ENCODE measurements at regions not wholly inside any gene's neighbourhood (a gene's known extent, or its start where the extent isn't known, plus 50 kb on each side); places are given as distances from the start of the nearest gene placed in this dataset.

DNA sequence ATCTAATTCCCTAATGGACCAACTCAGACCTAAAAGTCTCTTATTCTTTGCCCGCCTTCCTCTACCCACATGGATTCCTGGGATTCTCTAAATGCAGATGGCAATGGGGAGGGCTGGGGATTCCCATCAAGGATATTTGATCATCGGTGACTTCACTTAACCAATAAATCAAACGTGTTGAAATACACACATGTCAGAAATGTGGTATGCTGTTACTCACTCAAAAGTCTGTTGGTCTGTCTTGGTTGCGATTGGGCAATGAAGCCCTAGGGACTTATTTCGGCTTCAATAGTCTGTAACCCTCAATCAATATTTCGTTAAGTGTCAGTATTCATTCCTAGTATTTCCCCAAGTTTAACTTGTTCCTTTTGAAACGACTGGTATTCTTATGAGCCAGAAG lies 117.2 kb upstream of the DIO3 start:
- Histone ChIP-seq H3K27ac (no peak overlapping the region), H3K4me1 (no peaks in the 10 kb centered on the region), H3K4me3 (no peak overlapping the region), H3K9me3 (no peaks in the 10 kb centered on the region), H3K27me3 (peaks cover 4% of the 10 kb centered on the region), H3K36me3 (no peaks in the 10 kb centered on the region)
- ATAC-seq: no peak
- intact Hi-C loops (cut with DNase I): no loop called here
- TF ChIP-seq CTCF (IDR thresholded peaks at IDR 0.05): no peak
- DNase-seq: no peak

GRCh38 chr14:101445278-101445677 lies 116.0 kb upstream of the DIO3 start:
- ATAC-seq (no peak), DNase-seq (no peak)
- no peak overlapping the region for H3K4me3 ChIP-seq
- intact Hi-C loops (cut with DNase I): no loop called here
- H3K27me3 ChIP-seq: peaks cover 4% of the 10 kb centered on the region
- TF ChIP-seq CTCF (IDR thresholded peaks at IDR 0.05): no peak
- no peaks in the 10 kb centered on the region for H3K36me3 ChIP-seq
- no peaks in the 10 kb centered on the region for H3K9me3 ChIP-seq
- H3K4me1 ChIP-seq: no peaks in the 10 kb centered on the region
- H3K27ac ChIP-seq: no peak overlapping the region

DNA sequence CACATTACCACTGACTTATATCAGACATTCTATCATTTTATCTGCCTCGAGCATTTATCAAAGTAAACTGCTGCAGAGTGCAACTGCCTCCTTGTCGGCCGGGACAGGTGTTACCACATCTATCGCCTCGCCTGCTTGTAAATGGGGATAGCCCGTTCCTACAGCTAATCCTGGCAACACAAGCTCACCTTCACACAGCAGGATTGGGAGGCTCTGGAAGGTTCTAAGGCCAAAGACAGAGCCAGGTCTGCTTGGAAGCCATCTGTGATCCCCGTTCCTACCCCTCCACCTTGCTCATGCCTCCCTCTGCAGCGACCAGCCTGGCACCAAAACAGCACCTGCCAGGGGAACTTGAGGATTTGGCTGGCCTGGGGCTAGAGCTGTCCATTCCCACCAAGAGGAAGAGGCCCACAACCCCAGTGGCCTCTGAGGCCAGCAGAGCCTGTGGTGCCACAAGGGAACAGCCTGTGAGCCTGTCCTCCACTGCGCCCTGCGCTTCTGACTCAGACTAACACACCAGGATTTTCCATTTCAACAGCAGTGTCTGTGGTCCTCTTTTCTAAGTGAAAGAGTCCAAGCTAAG lies 114.8 kb upstream of the DIO3 start:
- DNase-seq: no peak
- Histone ChIP-seq H3K4me3 (no peak overlapping the region), H3K4me1 (no peaks in the 10 kb centered on the region), H3K36me3 (no peaks in the 10 kb centered on the region), H3K27me3 (peaks cover 4% of the 10 kb centered on the region), H3K9me3 (no peaks in the 10 kb centered on the region), H3K27ac (no peak overlapping the region)
- intact Hi-C loops (cut with DNase I): no loop called here
- no peak for ATAC-seq
- no peak for TF ChIP-seq CTCF (IDR thresholded peaks at IDR 0.05)

- no peak for TF ChIP-seq CTCF (IDR thresholded peaks at IDR 0.05)
These were observed 112.2 kb upstream of the DIO3 start for GRCh38 chr14:101449114-101449513.

GRCh38 chr14:101451166-101451565 lies 110.1 kb upstream of the DIO3 start:
- DNase-seq: no peak
- H3K27ac ChIP-seq: no peak overlapping the region
- intact Hi-C loops (cut with DNase I): no loop called here

More at GRCh38 chr14:101449114-101449513, 112.2 kb upstream of the DIO3 start:
- Histone ChIP-seq H3K9me3 (no peaks in the 10 kb centered on the region), H3K27me3 (peaks cover 15% of the 10 kb centered on the region), H3K4me1 (no peaks in the 10 kb centered on the region), H3K36me3 (no peaks in the 10 kb centered on the region), H3K27ac (no peak overlapping the region), H3K4me3 (no peak overlapping the region)
- ATAC-seq (no peak), DNase-seq (no peak)
- intact Hi-C loops (cut with DNase I): no loop called here

More at GRCh38 chr14:101451166-101451565, 110.1 kb upstream of the DIO3 start:
- TF ChIP-seq CTCF (IDR thresholded peaks at IDR 0.05): no peak
- Histone ChIP-seq H3K36me3 (no peaks in the 10 kb centered on the region), H3K4me1 (no peaks in the 10 kb centered on the region), H3K27me3 (peaks cover 30% of the 10 kb centered on the region), H3K4me3 (no peak overlapping the region), H3K9me3 (no peaks in the 10 kb centered on the region)
- ATAC-seq: no peak

Data from upper lobe of right lung (tissue), 1 donor.